Tibial nerve (tissue), 4 donors: ENCODE measurements at regions not wholly inside any gene's neighbourhood (a gene's known extent, or its start where the extent isn't known, plus 50 kb on each side); places are given as distances from the start of the nearest gene placed in this dataset.

Experiments used
- DNase-seq, 2 donors: peaks; one replicate each; pipeline ENCODE4 v3.0.0-alpha.2; 2019; ENCODE audit warnings: low spot score in 2 of 2
- H3K27ac ChIP-seq, 4 donors: fragments of 200-600 bp; sonication (generic) in 3 of 4; one replicate each; pipeline ENCODE4 v1.5.1; 2017 to 2019; ENCODE audit warnings: mild to moderate bottlenecking in 1 of 4
- H3K27me3 ChIP-seq, 2 donors: fragments of 200-600 bp; sonication (generic) in 1 of 2; one replicate each; pipeline versions ENCODE4 v1.5.1 to v1.6.0; 2017 to 2019
- H3K36me3 ChIP-seq, 3 donors: fragments of 200-600 bp; sonication (generic); one replicate each; pipeline ENCODE4 v1.5.1; 2018 to 2019
- H3K4me1 ChIP-seq, 4 donors: fragments of 200-600 bp; sonication (generic) in 3 of 4; one replicate each; pipeline ENCODE4 v1.5.1; 2017 to 2019
- H3K4me3 ChIP-seq, 4 donors: fragments of 200-600 bp; sonication (generic) in 3 of 4; one replicate each; pipeline ENCODE4 v1.5.1; 2017 to 2019; ENCODE audit warnings: mild to moderate bottlenecking in 1 of 4, moderate library complexity in 1 of 4
- H3K9me3 ChIP-seq, 4 donors: fragments of 200-600 bp; sonication (generic) in 3 of 4; one replicate each; pipeline ENCODE4 v1.5.1; 2017 to 2019
- EP300 ChIP-seq, 2 donors: sonication (generic); formaldehyde crosslinking; IDR thresholded peaks; one replicate each; pipeline ENCODE4 v1.6.1; 2017; ENCODE audit warnings: antibody characterized with exemption in 2 of 2, mild to moderate bottlenecking in 1 of 2
- POLR2A ChIP-seq, 2 donors: fragments of 450-650 bp; IDR thresholded peaks; one replicate each; pipeline ENCODE4 v1.6.1; 2017; ENCODE audit warnings: antibody characterized with exemption in 2 of 2, mild to moderate bottlenecking in 2 of 2, moderate library complexity in 2 of 2
- WGBS, 2 donors: methylation state at CpG; one replicate each; pipeline ENCODE4 v1.1.5; 2018; 5-methylcytosine and 5-hydroxymethylcytosine counted together
- TF ChIP-seq, protein P1 (sequence below), 5 experiments: fragments of 200-600 bp in 3 of 5; fragments of 450-650 bp in 2 of 5; sonication (generic) in 3 of 5; IDR thresholded peaks; one replicate each; pipeline ENCODE4 v1.5.1; 2016 to 2019; ENCODE audit warnings: antibody characterized with exemption in 5 of 5, mild to moderate bottlenecking in 3 of 5, moderate library complexity in 2 of 5

DNA sequence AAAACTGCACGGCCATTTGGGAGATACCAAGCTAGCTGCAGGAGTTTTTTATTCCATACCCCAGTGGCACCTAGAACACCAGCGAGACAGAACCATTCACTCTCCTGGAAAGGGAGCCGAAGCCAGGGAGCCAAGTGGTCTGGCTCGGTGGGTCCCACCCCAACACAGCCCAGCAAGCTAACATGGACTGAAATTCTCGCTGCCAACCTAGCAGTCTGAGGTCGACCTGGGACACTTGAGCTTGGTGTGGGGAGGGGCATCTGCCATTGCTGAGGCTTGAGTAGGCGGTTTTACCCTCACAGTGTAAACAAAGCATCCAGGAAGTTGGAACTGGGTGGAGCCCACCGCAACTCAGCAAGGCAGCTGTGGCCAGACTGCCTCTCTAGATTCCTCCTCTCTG is 108.9 kb upstream of the CHD1 start:
- TF ChIP-seq, protein P1, sequence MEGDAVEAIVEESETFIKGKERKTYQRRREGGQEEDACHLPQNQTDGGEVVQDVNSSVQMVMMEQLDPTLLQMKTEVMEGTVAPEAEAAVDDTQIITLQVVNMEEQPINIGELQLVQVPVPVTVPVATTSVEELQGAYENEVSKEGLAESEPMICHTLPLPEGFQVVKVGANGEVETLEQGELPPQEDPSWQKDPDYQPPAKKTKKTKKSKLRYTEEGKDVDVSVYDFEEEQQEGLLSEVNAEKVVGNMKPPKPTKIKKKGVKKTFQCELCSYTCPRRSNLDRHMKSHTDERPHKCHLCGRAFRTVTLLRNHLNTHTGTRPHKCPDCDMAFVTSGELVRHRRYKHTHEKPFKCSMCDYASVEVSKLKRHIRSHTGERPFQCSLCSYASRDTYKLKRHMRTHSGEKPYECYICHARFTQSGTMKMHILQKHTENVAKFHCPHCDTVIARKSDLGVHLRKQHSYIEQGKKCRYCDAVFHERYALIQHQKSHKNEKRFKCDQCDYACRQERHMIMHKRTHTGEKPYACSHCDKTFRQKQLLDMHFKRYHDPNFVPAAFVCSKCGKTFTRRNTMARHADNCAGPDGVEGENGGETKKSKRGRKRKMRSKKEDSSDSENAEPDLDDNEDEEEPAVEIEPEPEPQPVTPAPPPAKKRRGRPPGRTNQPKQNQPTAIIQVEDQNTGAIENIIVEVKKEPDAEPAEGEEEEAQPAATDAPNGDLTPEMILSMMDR (IDR thresholded peaks at IDR 0.05): no peak
- TF ChIP-seq EP300 (IDR thresholded peaks at IDR 0.05) (no peak), POLR2A (IDR thresholded peaks at IDR 0.05) (no peak)
- 70 to 84% methylated on average over 8 of the region's 8 CpGs for WGBS, 2 donors

DNA sequence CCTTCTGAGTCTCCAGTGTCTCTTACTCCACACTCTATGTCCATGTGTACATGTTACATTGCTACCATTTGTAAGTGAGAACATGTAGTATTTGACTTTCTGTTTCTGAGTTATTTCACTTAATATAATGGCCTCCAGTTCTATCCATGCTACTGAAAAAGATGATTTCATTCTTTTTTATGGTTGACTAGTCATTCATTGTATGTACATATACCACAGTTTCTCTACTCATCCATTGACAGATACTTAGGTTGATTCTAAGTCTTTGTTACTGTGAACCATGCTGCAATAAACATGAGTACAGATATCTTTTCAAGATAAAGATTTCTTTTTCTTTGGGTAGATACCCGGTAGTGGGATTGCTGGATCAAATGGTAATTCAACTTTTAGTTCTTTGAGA is 107.1 kb upstream of the CHD1 start:
- Histone ChIP-seq H3K27ac (no peak overlapping the region), H3K36me3 (no peaks in the 10 kb centered on the region), H3K9me3 (no peaks in the 10 kb centered on the region), H3K4me3 (no peak overlapping the region), H3K27me3 (no peaks in the 10 kb centered on the region), H3K4me1 (peaks cover 0 to 24% (median 7%) of the 10 kb centered on the region in 4 donors)
- no peak for DNase-seq
- 76 to 89% methylated on average over 1 of the region's 1 CpG for WGBS, 2 donors
- TF ChIP-seq, protein P1 (IDR thresholded peaks at IDR 0.05): no peak
- TF ChIP-seq POLR2A (IDR thresholded peaks at IDR 0.05): no peak
- TF ChIP-seq EP300 (IDR thresholded peaks at IDR 0.05): no peak

More for the DNA sequence above, 108.9 kb upstream of the CHD1 start:
- peaks cover 0 to 8% (median 0%) of the 10 kb centered on the region in 4 donors for H3K9me3 ChIP-seq
- no peak for DNase-seq
- H3K27ac ChIP-seq: no peak overlapping the region
- no peaks in the 10 kb centered on the region for H3K36me3 ChIP-seq
- H3K4me3 ChIP-seq: no peak overlapping the region
- H3K27me3 ChIP-seq: no peaks in the 10 kb centered on the region
- peaks cover 0 to 17% (median 7%) of the 10 kb centered on the region in 4 donors for H3K4me1 ChIP-seq

DNA sequence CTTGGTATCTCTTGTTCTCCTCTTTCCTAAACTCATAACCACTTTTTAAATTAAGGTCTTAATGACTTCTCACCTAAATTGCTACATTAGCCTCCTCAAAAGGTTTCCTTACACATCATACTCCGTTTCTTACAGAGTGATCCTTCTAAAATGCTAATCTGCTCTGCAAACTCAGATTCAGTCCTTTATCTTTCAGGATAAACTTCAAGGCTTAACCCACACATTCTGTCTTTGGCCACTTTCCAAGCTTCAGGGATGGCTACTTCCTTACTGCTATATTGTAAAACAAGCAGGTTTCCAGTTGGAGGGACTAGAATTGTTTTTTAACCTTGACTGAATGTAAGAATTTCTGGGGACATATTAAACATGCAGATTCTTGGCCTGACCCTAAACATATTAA is 105.5 kb upstream of the CHD1 start:
- TF ChIP-seq EP300 (IDR thresholded peaks at IDR 0.05): no peak
- TF ChIP-seq, protein P1 (IDR thresholded peaks at IDR 0.05): no peak
- TF ChIP-seq POLR2A (IDR thresholded peaks at IDR 0.05): no peak
- no peak for DNase-seq
- H3K4me1 ChIP-seq: peaks cover 0 to 24% (median 7%) of the 10 kb centered on the region in 4 donors
- H3K9me3 ChIP-seq: no peaks in the 10 kb centered on the region
- no peak overlapping the region for H3K27ac ChIP-seq
- H3K4me3 ChIP-seq: no peak overlapping the region
- H3K36me3 ChIP-seq: no peaks in the 10 kb centered on the region
- whole genome bisulfite sequencing, 2 donors: 68 to 69% methylated on average over 1 of the region's 1 CpG
- H3K27me3 ChIP-seq: no peaks in the 10 kb centered on the region

DNA sequence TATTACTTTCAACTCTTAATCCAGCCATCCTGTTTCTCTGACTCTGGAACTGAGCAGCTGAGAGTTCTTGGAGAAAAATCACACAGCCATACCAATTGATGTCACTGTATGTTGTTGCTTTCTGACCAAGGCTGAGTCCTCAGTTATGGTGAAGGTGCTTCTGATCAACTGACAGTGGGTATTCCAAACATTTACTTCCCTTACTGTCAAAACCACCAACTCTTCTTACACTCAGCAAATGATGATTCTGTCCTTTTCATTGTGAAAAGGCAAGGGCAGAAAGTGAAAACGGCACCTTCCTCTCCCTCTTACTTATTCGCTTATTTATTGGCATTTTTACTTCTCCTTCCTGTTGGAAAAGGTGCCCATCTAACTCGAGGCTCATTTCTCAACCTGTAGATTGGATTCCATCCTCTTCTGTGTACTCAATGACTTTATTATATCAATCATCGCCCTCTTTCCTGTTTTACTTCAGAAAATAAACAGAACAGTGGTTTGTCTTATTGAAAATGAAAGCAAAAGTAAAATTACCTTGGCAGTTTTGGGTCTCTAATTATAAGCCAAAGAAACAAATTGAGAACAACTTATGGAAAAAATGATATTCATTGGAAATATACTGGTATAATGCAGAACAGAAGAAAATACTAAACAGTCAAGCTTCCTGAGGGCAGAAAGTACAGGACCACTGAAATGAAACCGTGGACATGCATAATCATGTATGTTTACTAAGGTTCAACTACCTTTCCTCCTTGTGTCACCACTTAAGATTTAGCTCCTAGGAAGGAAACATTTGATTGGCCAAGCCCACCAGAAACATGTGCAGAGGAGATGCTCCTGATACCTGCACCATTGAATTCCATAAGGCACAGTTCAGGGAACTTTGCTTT is 104.5 kb upstream of the CHD1 start:
- Histone ChIP-seq H3K27me3 (no peaks in the 10 kb centered on the region), H3K4me1 (peaks cover 0 to 28% (median 8%) of the 10 kb centered on the region in 4 donors), H3K4me3 (peak overlapping the region; percentile 12 to 39 (median 26)), H3K27ac (peak overlapping the region; percentile 37 to 76 (median 70)), H3K9me3 (no peaks in the 10 kb centered on the region), H3K36me3 (no peaks in the 10 kb centered on the region)
- no peak for DNase-seq
- no peak for TF ChIP-seq POLR2A (IDR thresholded peaks at IDR 0.05)
- TF ChIP-seq, protein P1 (IDR thresholded peaks at IDR 0.05): no peak
- TF ChIP-seq EP300 (IDR thresholded peaks at IDR 0.05): no peak
- WGBS, 2 donors: 41 to 44% methylated on average over 5 of the region's 5 CpGs
